VCaP (cell line): ENCODE measurements at regions not wholly inside any gene's neighbourhood (a gene's known extent, or its start where the extent isn't known, plus 50 kb on each side); places are given as distances from the start of the nearest gene placed in this dataset.
"Not testable (repeated sequence)": the region's sequence is repeated elsewhere in the genome, so short reads cannot be mapped to it uniquely, and the experiment has no call there.

Experiments used
- H3K27ac ChIP-seq: fragments of 450-650 bp; 2 replicates; pipeline ENCODE4 v1.5.1; 2017
- CTCF ChIP-seq: fragments of 450-650 bp; conservative IDR thresholded peaks from 2 replicates; pipeline ENCODE4 v1.5.1; 2017; ENCODE audit warnings: mild to moderate bottlenecking, moderate library complexity

- TF ChIP-seq CTCF: no peak
- no peak overlapping the region for H3K27ac ChIP-seq
Measured at GRCh38 chr20:12573442-12573841, 435.3 kb upstream of the SPTLC3 start.

GRCh38 chr20:12575352-12576095 is 433.2 kb upstream of the SPTLC3 start:
- no peak for TF ChIP-seq CTCF

GRCh38 chr20:12577213-12577612 is 431.6 kb upstream of the SPTLC3 start:
- TF ChIP-seq CTCF: no peak
- no peak overlapping the region for H3K27ac ChIP-seq

More at GRCh38 chr20:12575352-12576095, 433.2 kb upstream of the SPTLC3 start:
- H3K27ac ChIP-seq: no peak overlapping the region

- TF ChIP-seq CTCF: no peak
Measured at GRCh38 chr20:12581644-12582289, 427.0 kb upstream of the SPTLC3 start.

GRCh38 chr20:12582710-12583109 is 426.1 kb upstream of the SPTLC3 start:
- not testable (repeated sequence) for H3K27ac ChIP-seq

More at GRCh38 chr20:12581644-12582289, 427.0 kb upstream of the SPTLC3 start:
- H3K27ac ChIP-seq: no peak overlapping the region

GRCh38 chr20:12591949-12592470 is 416.8 kb upstream of the SPTLC3 start:
- no peak overlapping the region for H3K27ac ChIP-seq
- TF ChIP-seq CTCF: no peak

GRCh38 chr20:12592756-12593155 is 416.0 kb upstream of the SPTLC3 start:
- TF ChIP-seq CTCF: no peak
- no peak overlapping the region for H3K27ac ChIP-seq
